K562 (cell line): ENCODE measurements at regions not wholly inside any gene's neighbourhood (a gene's known extent, or its start where the extent isn't known, plus 50 kb on each side); places are given as distances from the start of the nearest gene placed in this dataset.

Experiments
- CBX3 ChIP-seq, 2 experiments: IDR thresholded peaks; 1 replicate in 1 of 2; 2 replicates in 1 of 2; pipeline ENCODE4 v1.6.1; 2012; ENCODE audit warnings: inconsistent platforms in 2 of 2, low read length in 2 of 2, borderline replicate concordance in 1 of 2, control low read depth in 1 of 2
- MTF1 ChIP-seq: fragments of 250-450 bp; sonication (Bioruptor Pico); IDR thresholded peaks from 2 replicates; pipeline ENCODE4 v1.9.0; 2021; ENCODE audit warnings: moderate library complexity, mild to moderate bottlenecking, inconsistent platforms, borderline replicate concordance
- NFE2 ChIP-seq: IDR thresholded peaks from 2 replicates; pipeline ENCODE4 v1.6.1; 2014; ENCODE audit warnings: antibody characterized with exemption, low read depth
- SMAD4 ChIP-seq: fragments of 250-450 bp; sonication (Bioruptor Pico); conservative IDR thresholded peaks from 2 replicates; pipeline ENCODE4 v1.8.0; 2021; ENCODE audit warnings: inconsistent platforms, mild to moderate bottlenecking, moderate library complexity
- TCF7 ChIP-seq: sonication (generic); IDR thresholded peaks from 2 replicates; pipeline ENCODE4 v1.6.1; 2016; ENCODE audit warnings: antibody characterized with exemption, borderline replicate concordance
- WHSC1 ChIP-seq: IDR thresholded peaks from one replicate; pipeline ENCODE4 v1.6.1; 2012; ENCODE audit warnings: low read length, control low read depth, inconsistent platforms
- ZFP36 ChIP-seq: fragments of 150-350 bp; IDR thresholded peaks from 2 replicates; pipeline ENCODE4 v1.6.1; 2018; ENCODE audit warnings: low read length, low read depth; ENCODE audit not compliant: partially characterized antibody
- TF ChIP-seq, protein P1 (sequence below): fragments of 250-450 bp; sonication (Bioruptor Pico); IDR thresholded peaks from 2 replicates; pipeline ENCODE4 v1.4.0; 2020; ENCODE audit warnings: mild to moderate bottlenecking, moderate library complexity, borderline replicate concordance

DNA sequence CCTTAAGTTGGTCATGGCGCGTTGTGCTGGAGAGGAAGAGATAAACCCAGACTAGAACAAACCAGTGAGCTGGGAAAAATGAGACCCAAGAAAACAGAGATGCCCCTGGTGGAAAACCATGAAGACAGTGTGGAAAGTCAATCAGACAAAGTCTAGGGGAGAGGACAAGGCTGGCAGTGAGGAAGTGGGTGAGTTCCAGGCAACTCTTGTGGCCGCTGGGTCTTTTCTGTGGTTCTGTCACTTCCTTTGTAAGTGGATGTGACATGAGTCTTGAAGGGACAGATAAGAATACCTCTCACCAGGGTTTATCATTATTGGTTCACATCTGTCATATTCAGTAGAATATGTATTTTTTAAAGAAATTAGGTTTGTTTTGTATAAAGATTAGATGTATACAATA is 738.4 kb downstream of the DHX35 start:
- no peak for TF ChIP-seq CBX3 (IDR thresholded peaks at IDR 0.05; ENCODE audit: borderline replicate concordance in 1 of 2, low read length in 2 of 2)
- TF ChIP-seq ZFP36 = no peak
- TF ChIP-seq SMAD4 = no peak
- TF ChIP-seq WHSC1 = no peak
- TF ChIP-seq, protein P1, sequence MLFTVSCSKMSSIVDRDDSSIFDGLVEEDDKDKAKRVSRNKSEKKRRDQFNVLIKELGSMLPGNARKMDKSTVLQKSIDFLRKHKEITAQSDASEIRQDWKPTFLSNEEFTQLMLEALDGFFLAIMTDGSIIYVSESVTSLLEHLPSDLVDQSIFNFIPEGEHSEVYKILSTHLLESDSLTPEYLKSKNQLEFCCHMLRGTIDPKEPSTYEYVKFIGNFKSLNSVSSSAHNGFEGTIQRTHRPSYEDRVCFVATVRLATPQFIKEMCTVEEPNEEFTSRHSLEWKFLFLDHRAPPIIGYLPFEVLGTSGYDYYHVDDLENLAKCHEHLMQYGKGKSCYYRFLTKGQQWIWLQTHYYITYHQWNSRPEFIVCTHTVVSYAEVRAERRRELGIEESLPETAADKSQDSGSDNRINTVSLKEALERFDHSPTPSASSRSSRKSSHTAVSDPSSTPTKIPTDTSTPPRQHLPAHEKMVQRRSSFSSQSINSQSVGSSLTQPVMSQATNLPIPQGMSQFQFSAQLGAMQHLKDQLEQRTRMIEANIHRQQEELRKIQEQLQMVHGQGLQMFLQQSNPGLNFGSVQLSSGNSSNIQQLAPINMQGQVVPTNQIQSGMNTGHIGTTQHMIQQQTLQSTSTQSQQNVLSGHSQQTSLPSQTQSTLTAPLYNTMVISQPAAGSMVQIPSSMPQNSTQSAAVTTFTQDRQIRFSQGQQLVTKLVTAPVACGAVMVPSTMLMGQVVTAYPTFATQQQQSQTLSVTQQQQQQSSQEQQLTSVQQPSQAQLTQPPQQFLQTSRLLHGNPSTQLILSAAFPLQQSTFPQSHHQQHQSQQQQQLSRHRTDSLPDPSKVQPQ (CRISPR knock-in tag) = no peak
- TF ChIP-seq NFE2 = no peak
- TF ChIP-seq TCF7 = no peak
- TF ChIP-seq MTF1 (CRISPR knock-in tag) = no peak
